ENCODE measurements at regions not wholly inside any gene's neighbourhood (a gene's known extent, or its start where the extent isn't known, plus 50 kb on each side); places are given as distances from the start of the nearest gene placed in this dataset.
"Not testable (repeated sequence)": the region's sequence is repeated elsewhere in the genome, so short reads cannot be mapped to it uniquely, and the experiment has no call there.

- H3K4me3 ChIP-seq (ENCODE audit: low read length) = no peak overlapping the region
- H3K27me3 ChIP-seq (ENCODE audit: insufficient read depth, low read length) = no peaks in the 10 kb centered on the region
- H3K27ac ChIP-seq (ENCODE audit: low read depth, low read length) = no peak overlapping the region
- no peaks in the 10 kb centered on the region for H3K4me1 ChIP-seq (ENCODE audit: insufficient read depth, low read length)
- peaks cover 15% of the 10 kb centered on the region for H3K9me3 ChIP-seq (ENCODE audit: insufficient read depth, low read depth, low read length)
- WGBS = 95% methylated on average over 2 of the region's 2 CpGs
- H3K36me3 ChIP-seq (ENCODE audit: insufficient read depth, low read length) = no peaks in the 10 kb centered on the region
- H3K9ac ChIP-seq (ENCODE audit: low read depth, low read length) = no peak overlapping the region
Measured at GRCh38 chr6:61217714-61218113, 1068.3 kb downstream of the KHDRBS2 start.

- Histone ChIP-seq H3K4me3 (ENCODE audit: low read length) (no peak overlapping the region), H3K9ac (ENCODE audit: low read depth, low read length) (no peak overlapping the region), H3K4me1 (ENCODE audit: insufficient read depth, low read length) (no peaks in the 10 kb centered on the region), H3K27ac (ENCODE audit: low read depth, low read length) (no peak overlapping the region), H3K9me3 (ENCODE audit: insufficient read depth, low read depth, low read length) (peaks cover 62% of the 10 kb centered on the region), H3K36me3 (ENCODE audit: insufficient read depth, low read length) (no peaks in the 10 kb centered on the region), H3K27me3 (ENCODE audit: insufficient read depth, low read length) (no peaks in the 10 kb centered on the region)
- WGBS = 63% methylated on average over 1 of the region's 1 CpG
Measured at GRCh38 chr6:61210549-61210948, 1075.5 kb downstream of the KHDRBS2 start.

DNA sequence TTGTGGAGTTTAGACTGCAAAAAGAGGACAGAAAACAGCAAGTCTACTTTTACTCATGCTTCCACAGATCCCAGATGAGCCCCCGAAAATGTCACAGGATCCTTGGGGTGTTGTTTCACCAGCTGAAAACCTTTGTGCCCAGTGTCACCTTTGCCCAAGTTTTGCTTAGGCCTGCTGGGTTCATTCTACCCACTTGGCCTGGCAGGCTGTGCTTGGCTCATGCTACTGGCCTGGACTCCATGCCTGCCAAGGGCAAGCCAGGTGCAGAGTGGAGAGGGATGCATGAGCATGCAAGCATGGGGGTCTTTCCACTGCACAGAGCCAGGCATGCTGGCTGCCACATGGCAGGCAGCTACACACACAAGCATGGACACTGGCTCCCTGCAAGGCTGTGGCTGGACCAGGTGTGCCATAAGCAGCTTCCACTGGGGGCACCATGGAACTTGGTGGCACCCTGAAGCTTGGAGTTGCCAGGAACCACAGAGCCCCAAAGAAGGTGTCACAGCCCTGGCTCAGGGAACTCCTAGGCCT lies 1082.0 kb downstream of the KHDRBS2 start:
- Histone ChIP-seq H3K4me3 (ENCODE audit: low read length) (no peak overlapping the region), H3K27me3 (ENCODE audit: insufficient read depth, low read length) (no peaks in the 10 kb centered on the region), H3K9ac (ENCODE audit: low read depth, low read length) (no peak overlapping the region), H3K9me3 (ENCODE audit: insufficient read depth, low read depth, low read length) (peaks cover 34% of the 10 kb centered on the region), H3K27ac (ENCODE audit: low read depth, low read length) (no peak overlapping the region), H3K36me3 (ENCODE audit: insufficient read depth, low read length) (no peaks in the 10 kb centered on the region), H3K4me1 (ENCODE audit: insufficient read depth, low read length) (no peaks in the 10 kb centered on the region)
- WGBS = 97% methylated on average over 1 of the region's 1 CpG

- Histone ChIP-seq H3K4me1 (ENCODE audit: insufficient read depth, low read length) (no peaks in the 10 kb centered on the region), H3K9ac (ENCODE audit: low read depth, low read length) (no peak overlapping the region), H3K36me3 (ENCODE audit: insufficient read depth, low read length) (no peaks in the 10 kb centered on the region), H3K4me3 (ENCODE audit: low read length) (no peak overlapping the region), H3K9me3 (ENCODE audit: insufficient read depth, low read depth, low read length) (peaks cover 18% of the 10 kb centered on the region), H3K27ac (ENCODE audit: low read depth, low read length) (no peak overlapping the region), H3K27me3 (ENCODE audit: insufficient read depth, low read length) (no peaks in the 10 kb centered on the region)
- 88% methylated on average over 4 of the region's 4 CpGs for WGBS
Measured at GRCh38 chr6:61200444-61200843, 1085.6 kb downstream of the KHDRBS2 start.

DNA sequence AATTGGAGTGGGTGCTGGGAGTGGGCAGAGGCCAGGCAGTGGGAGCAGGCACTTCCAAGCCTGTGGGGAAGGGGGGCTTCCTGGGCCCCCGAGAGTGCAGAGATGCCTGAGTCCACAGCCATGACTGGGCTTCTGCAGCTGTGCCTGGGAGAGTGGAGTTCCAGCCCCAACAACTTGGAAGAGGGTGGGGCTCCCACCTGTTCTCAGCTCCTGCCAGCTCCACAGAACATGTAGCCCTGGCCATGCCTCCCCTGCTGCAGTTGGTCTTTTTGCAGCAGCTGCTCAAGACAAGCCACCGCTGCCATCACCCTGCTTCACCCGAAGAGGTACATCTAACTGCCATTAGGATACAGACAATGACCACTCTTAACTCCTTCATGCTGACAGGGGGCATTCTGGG lies 1092.3 kb downstream of the KHDRBS2 start:
- H3K36me3 ChIP-seq (ENCODE audit: insufficient read depth, low read length) = no peaks in the 10 kb centered on the region
- no peaks in the 10 kb centered on the region for H3K27me3 ChIP-seq (ENCODE audit: insufficient read depth, low read length)
- H3K9me3 ChIP-seq (ENCODE audit: insufficient read depth, low read depth, low read length) = 0 out of 2 replicates have a peak, but pooled peaks cover 6% of the 10 kb centered on the region
- H3K9ac ChIP-seq (ENCODE audit: low read depth, low read length) = no peak overlapping the region
- H3K27ac ChIP-seq (ENCODE audit: low read depth, low read length) = no peak overlapping the region
- 94% methylated on average over 3 of the region's 3 CpGs for WGBS
- no peaks in the 10 kb centered on the region for H3K4me1 ChIP-seq (ENCODE audit: insufficient read depth, low read length)
- no peak overlapping the region for H3K4me3 ChIP-seq (ENCODE audit: low read length)

- Histone ChIP-seq H3K36me3 (ENCODE audit: insufficient read depth, low read length) (no peaks in the 10 kb centered on the region), H3K4me1 (ENCODE audit: insufficient read depth, low read length) (no peaks in the 10 kb centered on the region), H3K9me3 (ENCODE audit: insufficient read depth, low read depth, low read length) (0 out of 2 replicates have a peak, but pooled peaks cover 6% of the 10 kb centered on the region), H3K27me3 (ENCODE audit: insufficient read depth, low read length) (no peaks in the 10 kb centered on the region), H3K27ac (ENCODE audit: low read depth, low read length) (no peak overlapping the region), H3K4me3 (ENCODE audit: low read length) (no peak overlapping the region), H3K9ac (ENCODE audit: low read depth, low read length) (no peak overlapping the region)
- WGBS = 55% methylated on average over 2 of the region's 2 CpGs
Measured at GRCh38 chr6:61192610-61193009, 1093.4 kb downstream of the KHDRBS2 start.

GRCh38 chr6:61168878-61169277 lies 1117.1 kb downstream of the KHDRBS2 start:
- H3K9me3 ChIP-seq (ENCODE audit: insufficient read depth, low read depth, low read length) = no peaks in the 10 kb centered on the region
- 93% methylated on average over 2 of the region's 2 CpGs for WGBS

DNA sequence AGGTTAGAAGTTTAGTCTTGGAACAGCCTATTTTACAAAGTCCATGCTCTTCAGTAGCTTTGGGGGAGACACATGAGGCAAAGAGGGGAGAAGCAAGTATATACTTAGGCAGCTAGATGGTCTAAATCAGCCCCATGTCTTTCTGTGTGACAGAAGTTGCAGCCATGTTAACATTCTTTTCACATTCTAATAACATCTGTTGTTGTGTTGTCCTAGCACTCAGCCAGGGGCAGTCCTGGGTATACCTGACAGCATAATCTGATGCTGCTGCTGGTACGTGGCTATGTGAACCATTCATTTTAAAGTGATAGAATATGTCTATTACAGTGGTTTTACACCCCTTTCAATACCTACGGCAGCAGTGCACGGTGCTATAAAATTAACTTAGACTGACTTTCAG lies 1137.0 kb downstream of the KHDRBS2 start:
- WGBS = 89% methylated on average over 3 of the region's 3 CpGs
- H3K27ac ChIP-seq (ENCODE audit: low read depth, low read length); H3K9ac ChIP-seq (ENCODE audit: low read depth, low read length): not testable (repeated sequence)

More at GRCh38 chr6:61168878-61169277, 1117.1 kb downstream of the KHDRBS2 start:
- Histone ChIP-seq H3K36me3 (ENCODE audit: insufficient read depth, low read length) (no peaks in the 10 kb centered on the region), H3K4me3 (ENCODE audit: low read length) (no peak overlapping the region), H3K27me3 (ENCODE audit: insufficient read depth, low read length) (no peaks in the 10 kb centered on the region), H3K27ac (ENCODE audit: low read depth, low read length) (no peak overlapping the region), H3K4me1 (ENCODE audit: insufficient read depth, low read length) (no peaks in the 10 kb centered on the region), H3K9ac (ENCODE audit: low read depth, low read length) (no peak overlapping the region)

GRCh38 chr6:61142261-61142660 lies 1143.8 kb downstream of the KHDRBS2 start:
- H3K27ac ChIP-seq (ENCODE audit: low read depth, low read length); H3K4me3 ChIP-seq (ENCODE audit: low read length); H3K9ac ChIP-seq (ENCODE audit: low read depth, low read length); H3K9me3 ChIP-seq (ENCODE audit: insufficient read depth, low read depth, low read length); H3K36me3 ChIP-seq (ENCODE audit: insufficient read depth, low read length); H3K27me3 ChIP-seq (ENCODE audit: insufficient read depth, low read length); H3K4me1 ChIP-seq (ENCODE audit: insufficient read depth, low read length): not testable (repeated sequence)

More for the DNA sequence above, 1137.0 kb downstream of the KHDRBS2 start:
- H3K4me3 ChIP-seq (ENCODE audit: low read length); H3K36me3 ChIP-seq (ENCODE audit: insufficient read depth, low read length); H3K9me3 ChIP-seq (ENCODE audit: insufficient read depth, low read depth, low read length); H3K4me1 ChIP-seq (ENCODE audit: insufficient read depth, low read length); H3K27me3 ChIP-seq (ENCODE audit: insufficient read depth, low read length): not testable (repeated sequence)

DNA sequence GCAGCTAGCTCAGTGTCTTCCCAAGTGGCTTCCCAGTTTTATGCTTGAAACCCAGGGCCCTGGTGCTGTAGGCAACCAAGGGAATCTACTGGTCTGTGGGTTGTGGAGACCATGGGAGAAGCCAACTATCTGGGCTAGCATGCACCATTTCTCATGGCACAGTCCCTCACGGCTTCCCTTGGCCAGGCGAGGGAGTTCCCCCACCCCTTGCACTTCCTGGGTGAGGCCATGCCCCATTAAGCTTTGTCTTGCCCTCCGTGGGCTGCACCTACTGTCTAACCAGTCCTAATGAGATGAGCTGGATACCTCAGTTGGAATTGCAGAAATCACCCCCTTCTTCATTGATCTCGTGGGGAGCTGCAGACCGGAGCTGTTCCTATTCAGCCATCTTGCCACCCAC lies 1152.0 kb downstream of the KHDRBS2 start:
- Histone ChIP-seq H3K27me3 (ENCODE audit: insufficient read depth, low read length) (no peaks in the 10 kb centered on the region), H3K36me3 (ENCODE audit: insufficient read depth, low read length) (no peaks in the 10 kb centered on the region), H3K27ac (ENCODE audit: low read depth, low read length) (no peak overlapping the region), H3K4me1 (ENCODE audit: insufficient read depth, low read length) (no peaks in the 10 kb centered on the region), H3K9me3 (ENCODE audit: insufficient read depth, low read depth, low read length) (no peaks in the 10 kb centered on the region; the same call in 1 of the 2 replicates), H3K4me3 (ENCODE audit: low read length) (no peak overlapping the region), H3K9ac (ENCODE audit: low read depth, low read length) (no peak overlapping the region)
- 96% methylated on average over 5 of the region's 5 CpGs for WGBS

DNA sequence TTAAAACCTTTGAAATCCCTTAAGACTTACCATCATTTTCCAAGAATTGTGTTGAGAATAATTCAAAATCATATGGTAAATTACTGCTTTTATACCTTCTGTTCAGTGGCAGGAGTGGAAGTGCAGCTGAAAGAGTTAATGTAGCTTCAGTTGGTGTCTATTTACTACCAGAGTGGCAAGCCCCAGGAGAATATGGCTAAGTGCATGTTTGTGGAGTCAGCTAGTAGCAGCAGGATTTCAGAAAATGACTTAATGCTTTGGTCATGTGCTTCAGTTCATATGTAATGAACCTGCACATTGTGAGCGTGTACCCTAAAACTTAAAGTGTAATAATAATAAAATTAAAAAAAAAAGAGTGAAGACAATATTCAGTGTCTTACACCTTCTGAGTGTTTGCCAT lies 1171.8 kb downstream of the KHDRBS2 start:
- H3K27me3 ChIP-seq (ENCODE audit: insufficient read depth, low read length); H3K4me1 ChIP-seq (ENCODE audit: insufficient read depth, low read length); H3K4me3 ChIP-seq (ENCODE audit: low read length); H3K9me3 ChIP-seq (ENCODE audit: insufficient read depth, low read depth, low read length); H3K9ac ChIP-seq (ENCODE audit: low read depth, low read length); H3K27ac ChIP-seq (ENCODE audit: low read depth, low read length); H3K36me3 ChIP-seq (ENCODE audit: insufficient read depth, low read length): not testable (repeated sequence)
- WGBS = no CpG with 5 or more reads among the region's 1 CpG

DNA sequence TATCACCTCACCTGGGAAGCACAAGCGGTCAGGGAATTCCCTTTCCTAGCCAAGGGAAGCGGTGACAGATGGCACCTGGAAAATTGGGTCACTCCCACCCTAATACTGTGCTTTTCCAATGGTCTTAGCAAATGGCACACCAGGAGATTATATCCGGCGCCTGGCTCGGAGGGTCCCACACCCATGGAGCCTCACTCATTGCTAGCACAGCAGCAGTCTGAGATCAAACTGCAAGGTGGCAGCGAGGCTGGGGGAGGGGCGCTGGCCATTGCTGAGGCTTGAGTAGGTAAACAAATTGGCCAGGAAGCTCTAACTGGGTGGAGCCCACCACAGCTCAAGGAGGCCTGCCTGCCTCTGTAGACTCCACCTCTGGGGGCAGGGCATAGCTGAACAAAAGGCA lies 1178.1 kb downstream of the KHDRBS2 start:
- H3K4me1 ChIP-seq (ENCODE audit: insufficient read depth, low read length); H3K9me3 ChIP-seq (ENCODE audit: insufficient read depth, low read depth, low read length); H3K27ac ChIP-seq (ENCODE audit: low read depth, low read length); H3K27me3 ChIP-seq (ENCODE audit: insufficient read depth, low read length); H3K36me3 ChIP-seq (ENCODE audit: insufficient read depth, low read length); H3K4me3 ChIP-seq (ENCODE audit: low read length); H3K9ac ChIP-seq (ENCODE audit: low read depth, low read length): not testable (repeated sequence)
- 90% methylated on average over 7 of the region's 7 CpGs for WGBS

Data from HUES64 (cell line).